ENCODE measurements at regions not wholly inside any gene's neighbourhood (a gene's known extent, or its start where the extent isn't known, plus 50 kb on each side); places are given as distances from the start of the nearest gene placed in this dataset.
"Not testable (repeated sequence)": the region's sequence is repeated elsewhere in the genome, so short reads cannot be mapped to it uniquely, and the experiment has no call there.

DNA sequence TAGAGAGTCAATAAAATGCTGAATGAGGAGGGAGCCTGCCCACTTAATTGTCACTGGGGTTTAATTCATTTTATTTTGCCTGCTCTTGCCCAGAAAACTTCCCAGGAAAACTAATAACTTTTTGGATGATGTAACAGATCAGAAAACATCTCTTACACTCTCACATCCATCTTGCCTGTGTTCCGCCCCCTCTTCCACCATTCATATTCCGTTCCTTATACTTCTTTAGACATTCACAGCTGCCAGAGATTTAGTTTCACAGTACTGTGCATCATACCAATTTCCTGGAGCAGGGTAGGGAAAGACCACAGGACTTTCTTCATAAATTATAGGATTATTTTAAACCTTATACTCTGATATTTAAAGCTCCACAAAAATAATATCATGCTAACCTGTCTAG is 776.1 kb upstream of the SOX11 start:
- no peak for DNase-seq (ENCODE audit: low spot score)

DNA sequence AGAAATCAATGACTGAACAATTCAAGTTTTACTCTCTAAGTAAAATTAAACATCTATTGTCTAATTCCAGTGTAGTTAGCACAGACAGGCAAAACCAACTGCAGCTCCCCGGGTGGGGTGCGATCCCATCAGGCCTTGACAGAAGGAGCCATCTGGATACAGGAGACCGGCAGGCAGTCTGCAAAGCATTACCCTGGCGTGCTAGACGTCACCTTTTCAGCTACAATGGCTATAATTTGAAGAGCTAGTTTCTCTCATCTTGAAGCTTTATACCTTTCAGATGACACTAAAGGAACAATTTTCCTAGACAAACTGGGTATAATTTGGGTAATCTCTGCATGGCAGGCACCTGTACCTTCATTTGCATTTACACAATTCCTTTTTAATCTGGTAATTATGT is 761.5 kb upstream of the SOX11 start:
- no peak for DNase-seq (ENCODE audit: low spot score)

GRCh38 chr2:4931721-4932365 is 760.3 kb upstream of the SOX11 start:
- DNase-seq (ENCODE audit: low spot score), result no peak

DNA sequence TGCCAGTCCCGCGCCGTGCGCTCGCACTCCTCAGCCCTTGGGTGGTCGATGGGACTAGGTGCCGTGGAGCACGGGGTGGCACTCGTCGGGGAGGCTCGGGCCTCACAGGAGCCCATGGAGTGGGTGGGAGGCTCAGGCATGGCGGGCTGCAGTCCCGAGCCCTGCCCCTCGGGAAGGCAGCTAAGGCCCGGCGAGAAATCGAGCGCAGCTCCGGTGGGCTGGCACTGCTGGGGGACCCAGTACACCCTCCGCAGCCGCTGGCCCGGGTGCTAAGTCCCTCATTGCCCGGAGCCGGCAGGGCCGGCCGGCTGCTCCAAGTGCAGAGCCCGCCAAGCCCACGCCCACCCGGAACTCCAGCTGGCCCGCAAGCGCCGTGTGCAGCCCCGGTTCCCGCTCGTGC is 756.9 kb upstream of the SOX11 start:
- not testable (repeated sequence) for DNase-seq (ENCODE audit: low spot score)

GRCh38 chr2:4937550-4937949 is 754.6 kb upstream of the SOX11 start:
- DNase-seq (ENCODE audit: low spot score), result no peak

GRCh38 chr2:4938206-4938605 is 754.0 kb upstream of the SOX11 start:
- DNase-seq (ENCODE audit: low spot score), result no peak

DNA sequence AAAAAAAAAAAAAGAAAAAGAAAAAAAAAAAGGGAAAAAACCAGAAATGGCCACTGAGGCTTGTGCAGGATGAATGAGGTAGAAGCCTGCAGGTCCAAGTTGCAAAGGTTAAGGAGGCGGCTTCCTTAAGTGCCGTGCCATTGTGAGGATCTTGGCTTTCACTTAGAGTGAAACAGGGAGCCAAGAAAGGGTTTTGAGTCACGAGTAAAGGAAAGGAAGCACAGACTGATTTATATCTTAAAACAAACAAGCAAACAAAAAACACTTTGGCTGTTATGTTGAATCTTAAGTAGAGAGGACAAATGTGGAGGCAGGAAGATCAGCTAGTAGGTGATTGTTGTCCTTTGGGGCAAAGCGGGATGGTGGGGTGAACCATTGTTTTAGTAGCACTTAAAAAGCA is 749.7 kb upstream of the SOX11 start:
- DNase-seq (ENCODE audit: low spot score), result no peak

DNA sequence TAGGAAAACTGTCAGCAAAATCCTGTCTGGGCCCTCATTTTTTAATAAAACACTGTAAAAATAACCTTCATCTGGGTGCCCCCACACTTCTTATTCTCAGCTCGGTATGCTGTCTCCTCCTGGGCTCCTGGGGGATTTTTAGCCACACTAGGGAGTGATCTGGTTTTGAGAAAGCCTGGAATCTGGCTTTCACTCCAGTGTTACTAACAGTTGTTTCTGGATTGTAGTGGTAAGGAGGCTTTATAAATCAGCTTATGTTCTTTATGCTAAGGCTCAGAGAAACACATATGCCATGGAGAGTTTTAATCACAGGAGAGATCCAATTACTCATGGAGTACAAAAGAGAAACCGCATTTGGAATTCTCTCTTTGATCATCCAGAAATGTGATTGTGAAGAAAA is 744.3 kb upstream of the SOX11 start:
- no peak for DNase-seq (ENCODE audit: low spot score)

DNA sequence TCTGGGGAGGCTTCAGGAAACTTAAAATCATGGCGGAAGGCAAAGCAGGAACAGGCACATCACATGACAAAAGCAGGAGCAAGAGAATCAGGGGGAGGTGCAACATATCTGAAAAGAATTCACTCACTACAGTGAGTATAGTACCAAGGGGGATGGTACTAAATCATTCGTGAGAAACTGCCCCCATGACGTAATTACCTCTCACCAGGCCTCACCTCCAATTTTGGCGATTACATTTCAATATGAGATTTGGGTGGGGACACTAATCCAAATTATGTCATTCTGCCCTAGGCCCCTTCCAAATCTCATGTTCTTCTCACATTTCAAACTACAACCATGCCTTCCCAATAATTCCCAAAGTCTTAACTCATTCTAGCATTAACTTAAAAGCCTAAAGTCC is 740.8 kb upstream of the SOX11 start:
- no peak for DNase-seq (ENCODE audit: low spot score)

DNA sequence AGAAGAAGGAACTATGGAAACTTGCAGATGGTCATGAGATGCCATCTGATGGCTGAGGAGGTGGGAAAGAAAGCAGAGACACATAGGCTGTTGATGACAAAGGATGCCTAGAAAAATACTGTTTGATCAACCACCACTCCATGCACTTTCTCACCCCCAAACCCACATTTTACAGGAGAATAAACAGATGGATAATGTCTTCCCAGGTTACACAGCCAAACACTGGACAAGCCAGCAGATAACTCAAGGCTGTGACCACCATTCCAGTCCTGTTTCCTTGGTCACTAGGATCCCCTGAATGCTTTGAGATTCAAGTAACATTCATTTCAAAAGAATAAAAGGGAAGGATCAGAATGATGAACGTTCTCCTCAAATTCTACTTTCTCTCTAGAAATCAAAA is 733.0 kb upstream of the SOX11 start:
- no peak for DNase-seq (ENCODE audit: low spot score)

GRCh38 chr2:4962419-4962818 is 729.8 kb upstream of the SOX11 start:
- no peak for DNase-seq (ENCODE audit: low spot score)

GRCh38 chr2:4963106-4963505 is 729.1 kb upstream of the SOX11 start:
- no peak for DNase-seq (ENCODE audit: low spot score)

GRCh38 chr2:4964001-4964540 is 728.1 kb upstream of the SOX11 start:
- DNase-seq (ENCODE audit: low spot score), result no peak

DNA sequence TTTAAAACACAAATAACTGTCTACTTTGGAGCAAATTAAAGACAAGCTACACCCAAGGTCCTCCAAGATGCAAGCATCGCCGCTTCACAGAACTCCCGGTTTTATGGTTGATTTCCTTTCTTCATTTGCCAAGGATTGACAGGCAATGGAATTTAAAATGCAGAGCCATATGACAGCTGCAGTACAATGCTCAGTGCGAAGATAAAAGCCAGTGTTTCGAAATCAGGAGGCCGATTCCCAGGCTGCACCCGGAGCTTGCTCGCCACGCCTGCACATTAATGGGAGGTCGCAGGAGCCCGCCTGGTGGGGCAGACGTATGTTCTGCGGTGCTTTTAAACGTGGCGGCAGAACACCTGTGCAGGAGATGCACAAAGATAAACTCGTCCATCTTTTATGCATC is 727.6 kb upstream of the SOX11 start:
- DNase-seq (ENCODE audit: low spot score), result no peak

DNA sequence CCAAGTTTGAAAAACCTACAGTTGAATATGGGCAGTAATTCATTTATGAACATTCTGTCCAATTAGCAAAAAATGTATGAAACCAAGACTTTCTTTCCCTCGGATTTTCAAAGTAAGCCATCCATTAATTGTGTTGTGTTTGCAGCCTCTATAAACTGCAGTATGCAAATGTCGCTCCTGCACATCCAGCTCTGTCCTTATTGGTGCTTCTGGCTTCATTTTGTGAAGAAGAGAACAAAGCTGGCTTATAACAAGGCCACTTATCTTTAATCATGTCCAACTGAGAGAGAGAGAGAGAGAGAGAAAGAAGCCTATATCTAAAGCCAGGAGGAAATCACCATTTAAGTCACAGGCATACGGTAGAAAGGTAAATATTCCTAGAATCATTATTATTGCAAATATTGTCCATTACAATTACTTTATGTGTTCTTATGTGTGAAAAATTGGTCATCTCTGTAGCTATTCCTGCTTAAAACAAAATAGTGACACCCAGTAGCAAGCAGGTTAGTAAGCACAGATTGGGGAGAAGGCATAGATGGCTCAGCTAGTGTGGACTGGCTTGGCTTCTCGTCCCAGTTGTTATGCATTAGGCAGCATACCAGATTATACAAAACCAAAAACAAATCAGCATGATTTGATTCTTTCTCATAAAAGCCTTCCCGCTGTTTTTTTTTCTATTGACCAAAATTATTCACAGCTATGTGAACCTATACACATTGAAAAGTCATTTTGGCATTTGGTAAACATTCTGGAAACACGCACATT is 726.4 kb upstream of the SOX11 start:
- DNase-seq (ENCODE audit: low spot score), result no peak

- no peak for DNase-seq (ENCODE audit: low spot score)
Measured at GRCh38 chr2:4967206-4967605, 725.0 kb upstream of the SOX11 start.

- no peak for DNase-seq (ENCODE audit: low spot score)
Measured at GRCh38 chr2:4972472-4972871, 719.7 kb upstream of the SOX11 start.

DNA sequence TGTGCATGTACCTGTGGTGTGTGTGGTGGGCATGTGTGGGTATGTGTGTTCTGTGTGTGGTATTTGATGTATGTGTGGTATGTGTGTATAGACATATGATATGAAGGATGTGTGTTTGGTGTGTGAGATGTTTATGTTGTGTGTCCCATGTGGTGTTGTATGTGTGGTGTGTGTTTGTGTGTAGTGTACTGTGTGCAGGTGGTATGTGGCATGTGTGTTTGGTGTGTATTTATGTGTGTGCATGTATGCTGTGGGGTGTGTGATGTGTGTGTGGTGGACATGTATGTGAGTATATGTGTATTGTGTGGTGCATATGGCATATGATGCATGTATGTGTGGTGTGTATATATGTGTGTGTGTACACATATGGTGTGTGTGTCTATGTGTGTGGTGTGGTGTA is 718.8 kb upstream of the SOX11 start:
- DNase-seq (ENCODE audit: low spot score), result no peak

DNA sequence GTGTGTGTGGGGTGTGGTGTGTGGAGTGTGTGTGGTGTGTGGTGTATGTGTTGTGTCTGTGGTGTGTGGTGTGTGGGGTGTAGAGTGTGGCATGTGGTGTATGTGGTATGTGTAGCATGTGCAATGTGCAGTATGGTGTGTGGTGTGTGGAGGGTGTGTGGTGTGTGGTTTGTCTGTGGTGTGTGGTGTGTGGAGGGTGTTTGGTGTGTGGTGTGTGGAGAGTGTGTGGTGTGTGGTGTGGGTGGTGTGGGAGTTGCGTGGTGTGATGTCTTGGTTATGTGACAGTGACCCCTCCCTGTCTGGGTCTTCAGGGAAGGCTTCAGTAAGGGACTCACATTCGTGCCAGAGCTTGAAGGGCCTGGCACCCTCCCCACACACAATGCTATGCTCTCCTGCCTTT is 718.2 kb upstream of the SOX11 start:
- no peak for DNase-seq (ENCODE audit: low spot score)

DNA sequence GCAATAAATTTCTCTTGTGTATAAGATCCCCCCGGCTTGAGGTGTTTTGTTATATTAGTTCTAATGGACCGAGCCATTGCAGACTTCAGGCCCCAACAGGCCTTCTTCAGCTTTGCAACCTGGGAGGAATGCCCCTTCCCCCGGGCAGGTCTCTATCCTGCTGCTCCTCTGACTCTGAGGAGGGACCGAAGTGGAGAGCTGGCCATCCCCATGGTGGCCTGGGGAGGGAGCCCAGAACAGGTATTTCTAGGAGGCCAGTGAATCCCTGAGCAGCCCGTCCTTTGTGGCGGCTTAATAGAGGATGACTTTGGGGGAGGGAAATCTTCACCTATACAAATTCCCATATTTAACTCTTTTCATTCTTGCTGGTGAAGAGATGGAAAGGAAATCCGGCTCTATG is 715.8 kb upstream of the SOX11 start:
- DNase-seq (ENCODE audit: low spot score), result no peak

- DNase-seq (ENCODE audit: low spot score), result no peak
Measured at GRCh38 chr2:4979111-4979510, 713.1 kb upstream of the SOX11 start.

DNA sequence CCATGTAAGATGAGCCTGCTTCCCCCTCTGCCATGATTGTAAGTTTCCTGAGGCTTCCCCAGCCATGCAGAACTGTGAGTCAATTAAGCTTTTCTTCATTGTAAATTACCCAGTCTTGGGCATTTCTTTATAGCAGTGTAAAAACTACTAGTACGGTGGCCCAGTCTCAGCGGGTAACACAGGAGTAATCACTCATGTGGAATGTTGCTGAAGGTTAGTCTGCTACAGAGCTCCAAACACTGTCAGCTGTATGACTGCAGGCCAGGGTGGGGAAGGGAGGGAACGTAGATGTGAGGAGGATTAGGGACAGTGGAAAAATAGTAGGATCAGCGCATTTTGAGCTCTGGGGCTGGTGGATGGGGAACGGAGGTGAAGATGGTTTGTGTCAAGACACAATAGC is 711.2 kb upstream of the SOX11 start:
- no peak for DNase-seq (ENCODE audit: low spot score)

DNA sequence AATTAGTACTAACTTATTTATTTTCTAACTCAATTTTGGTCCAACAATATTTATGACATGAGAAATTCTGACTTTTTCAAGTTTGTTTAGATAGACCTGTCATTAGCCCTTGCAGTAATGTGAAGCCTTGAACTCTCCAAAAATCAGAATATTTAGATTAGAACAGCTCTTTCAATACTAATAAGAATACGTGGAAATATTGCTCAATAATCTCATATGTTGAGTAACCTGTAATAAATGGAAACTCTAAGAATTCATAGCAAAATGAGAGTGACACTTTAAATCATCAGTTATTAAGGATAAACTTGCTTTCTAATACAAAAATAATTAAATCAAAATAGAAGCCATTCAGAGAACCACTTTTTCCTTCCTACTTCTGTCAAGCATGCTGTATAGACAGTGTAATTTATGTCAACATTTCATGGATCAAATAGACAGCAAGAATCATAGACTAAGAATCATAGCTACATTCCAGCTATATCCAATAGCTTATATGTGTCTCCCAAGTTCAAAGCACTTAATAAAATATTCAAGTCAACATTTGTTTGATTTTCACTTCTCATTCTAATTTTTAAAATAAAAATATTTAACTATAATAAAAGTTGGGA is 710.3 kb upstream of the SOX11 start:
- no peak for DNase-seq (ENCODE audit: low spot score)
